ENCODE measurements at regions not wholly inside any gene's neighbourhood (a gene's known extent, or its start where the extent isn't known, plus 50 kb on each side); places are given as distances from the start of the nearest gene placed in this dataset.

DNA sequence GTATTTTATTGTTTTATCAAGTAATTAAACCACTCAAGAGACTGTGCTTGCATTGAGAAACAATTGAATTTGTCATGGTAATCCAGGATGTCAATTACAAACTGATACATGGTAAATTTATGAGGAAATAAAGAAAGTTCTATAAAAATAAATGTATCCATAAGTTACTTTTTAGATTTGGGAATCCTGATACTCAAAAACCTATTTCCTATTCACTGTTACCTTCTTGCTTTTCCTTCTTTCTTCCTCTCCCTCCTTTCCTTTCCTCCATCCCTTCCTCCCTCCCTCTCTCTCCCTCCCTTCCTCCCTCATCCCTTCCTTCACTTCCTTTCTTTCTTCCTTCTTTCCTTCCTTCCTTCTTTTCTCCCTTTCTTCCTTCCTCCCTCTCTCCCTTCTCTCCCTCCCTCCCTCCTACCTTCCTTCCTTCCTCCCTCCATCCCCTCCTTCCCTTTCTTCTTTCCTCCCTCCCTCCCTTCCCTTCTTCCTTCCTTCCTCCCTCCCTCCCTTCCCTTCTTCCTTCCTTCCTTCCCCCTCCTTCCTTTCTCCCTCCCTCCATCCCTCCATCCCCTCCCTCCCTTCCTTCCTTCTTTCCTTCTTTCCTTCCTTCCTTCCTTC is 1299.1 kb upstream of the ZEB2 start:
- Histone ChIP-seq H3K4me1 (no peaks in the 10 kb centered on the region), H3K27me3 (ENCODE audit: insufficient read depth in 3 of 3, low read length in 2 of 3) (no peaks in the 10 kb centered on the region), H3K4me3 (no peak overlapping the region), H3K9me3 (no peaks in the 10 kb centered on the region), H3K36me3 (ENCODE audit: insufficient read depth in 1 of 2, low read depth in 1 of 2) (no peaks in the 10 kb centered on the region), H3K27ac (no peak overlapping the region)
- TF ChIP-seq, protein P1, sequence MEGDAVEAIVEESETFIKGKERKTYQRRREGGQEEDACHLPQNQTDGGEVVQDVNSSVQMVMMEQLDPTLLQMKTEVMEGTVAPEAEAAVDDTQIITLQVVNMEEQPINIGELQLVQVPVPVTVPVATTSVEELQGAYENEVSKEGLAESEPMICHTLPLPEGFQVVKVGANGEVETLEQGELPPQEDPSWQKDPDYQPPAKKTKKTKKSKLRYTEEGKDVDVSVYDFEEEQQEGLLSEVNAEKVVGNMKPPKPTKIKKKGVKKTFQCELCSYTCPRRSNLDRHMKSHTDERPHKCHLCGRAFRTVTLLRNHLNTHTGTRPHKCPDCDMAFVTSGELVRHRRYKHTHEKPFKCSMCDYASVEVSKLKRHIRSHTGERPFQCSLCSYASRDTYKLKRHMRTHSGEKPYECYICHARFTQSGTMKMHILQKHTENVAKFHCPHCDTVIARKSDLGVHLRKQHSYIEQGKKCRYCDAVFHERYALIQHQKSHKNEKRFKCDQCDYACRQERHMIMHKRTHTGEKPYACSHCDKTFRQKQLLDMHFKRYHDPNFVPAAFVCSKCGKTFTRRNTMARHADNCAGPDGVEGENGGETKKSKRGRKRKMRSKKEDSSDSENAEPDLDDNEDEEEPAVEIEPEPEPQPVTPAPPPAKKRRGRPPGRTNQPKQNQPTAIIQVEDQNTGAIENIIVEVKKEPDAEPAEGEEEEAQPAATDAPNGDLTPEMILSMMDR (IDR thresholded peaks at IDR 0.05), result no peak
- DNase-seq (no peak), ATAC-seq (no peak)
- intact Hi-C loops (cut with DNase I), result no loop called here

DNA sequence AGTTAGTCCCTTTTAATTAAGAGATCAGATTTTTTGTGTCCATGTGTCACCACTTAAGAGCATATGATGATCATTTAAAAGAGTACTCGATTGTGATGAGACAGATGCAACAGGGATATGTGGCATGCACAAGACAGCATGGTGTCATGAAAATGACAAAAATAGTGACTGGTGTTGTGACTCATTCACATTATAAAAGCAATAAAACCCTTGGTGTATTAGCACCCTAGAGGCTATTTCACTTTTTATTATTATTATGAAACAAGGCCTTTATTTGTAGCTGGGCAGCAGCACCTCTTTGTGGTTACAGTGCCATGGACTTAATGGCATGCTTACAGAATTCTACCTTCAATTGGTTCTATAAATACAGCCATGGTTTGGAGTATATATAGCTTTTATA is 1296.0 kb upstream of the ZEB2 start:
- Histone ChIP-seq H3K9me3 (no peaks in the 10 kb centered on the region), H3K4me3 (no peak overlapping the region), H3K27me3 (ENCODE audit: insufficient read depth in 3 of 3, low read length in 2 of 3) (no peaks in the 10 kb centered on the region), H3K27ac (no peak overlapping the region), H3K4me1 (no peaks in the 10 kb centered on the region), H3K36me3 (ENCODE audit: insufficient read depth in 1 of 2, low read depth in 1 of 2) (no peaks in the 10 kb centered on the region)
- TF ChIP-seq, protein P1 (IDR thresholded peaks at IDR 0.05), result no peak
- intact Hi-C loops (cut with DNase I), result no loop called here
- ATAC-seq, result no peak
- no peak for DNase-seq
- 65 to 85% (median 68%) methylated on average over 1 of the region's 1 CpG for WGBS, 3 donors

DNA sequence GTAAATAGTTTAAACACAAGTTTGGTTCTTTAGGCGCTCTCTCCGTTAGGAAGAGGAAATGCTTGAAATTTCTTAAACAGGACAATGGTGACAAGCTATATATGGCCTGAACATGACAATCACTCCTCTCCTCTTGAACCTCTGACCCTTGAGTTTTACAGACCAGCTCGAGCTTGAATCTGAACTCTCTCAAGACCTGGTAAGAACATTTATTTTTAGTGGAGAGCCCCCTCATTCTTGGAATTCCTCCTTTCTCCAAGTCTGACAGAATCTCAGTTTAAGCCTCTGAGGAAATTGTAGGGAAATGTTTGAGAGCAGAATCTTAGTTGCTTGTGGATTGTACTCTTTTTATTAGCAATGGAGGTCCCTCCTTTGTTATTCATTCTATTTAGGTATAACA is 1293.6 kb upstream of the ZEB2 start:
- H3K4me1 ChIP-seq, result no peaks in the 10 kb centered on the region
- DNase-seq (no peak), ATAC-seq (no peak)
- H3K36me3 ChIP-seq (ENCODE audit: insufficient read depth in 1 of 2, low read depth in 1 of 2), result no peaks in the 10 kb centered on the region
- intact Hi-C loops (cut with DNase I), result no loop called here
- TF ChIP-seq, protein P1 (IDR thresholded peaks at IDR 0.05), result no peak
- H3K4me3 ChIP-seq, result no peak overlapping the region
- no peaks in the 10 kb centered on the region for H3K27me3 ChIP-seq (ENCODE audit: insufficient read depth in 3 of 3, low read length in 2 of 3)
- H3K9me3 ChIP-seq, result no peaks in the 10 kb centered on the region
- H3K27ac ChIP-seq, result no peak overlapping the region
- WGBS, 3 donors, result 54 to 64% (median 55%) methylated on average over 3 of the region's 3 CpGs

DNA sequence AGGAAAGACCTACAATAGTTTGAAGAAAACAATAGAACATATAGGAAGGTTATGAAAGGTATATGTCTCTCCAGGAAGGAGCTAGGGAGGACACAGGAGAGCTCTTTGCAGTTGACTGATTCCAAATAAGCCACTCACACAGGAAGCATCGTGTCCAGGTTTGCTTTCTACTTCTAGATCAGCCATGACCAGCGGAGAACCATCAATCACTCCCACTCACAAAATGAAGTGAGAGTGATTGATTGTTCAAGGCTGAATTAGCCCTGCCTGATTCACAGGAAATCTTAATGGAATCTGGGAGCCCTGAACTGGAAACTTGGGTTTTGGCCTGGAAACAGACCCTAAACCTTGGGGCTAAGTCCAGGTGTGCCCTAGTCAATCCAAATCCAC is 1292.2 kb upstream of the ZEB2 start:
- TF ChIP-seq, protein P1 (IDR thresholded peaks at IDR 0.05), result no peak
- Histone ChIP-seq H3K27ac (no peak overlapping the region), H3K27me3 (ENCODE audit: insufficient read depth in 3 of 3, low read length in 2 of 3) (no peaks in the 10 kb centered on the region), H3K9me3 (no peaks in the 10 kb centered on the region), H3K36me3 (ENCODE audit: insufficient read depth in 1 of 2, low read depth in 1 of 2) (no peaks in the 10 kb centered on the region), H3K4me3 (no peak overlapping the region), H3K4me1 (no peaks in the 10 kb centered on the region)
- no peak for ATAC-seq
- 66 to 75% (median 67%) methylated on average over 2 of the region's 2 CpGs for WGBS, 3 donors
- no peak for DNase-seq
- intact Hi-C loops (cut with DNase I), result no loop called here

Measured in psoas muscle (tissue), 7 donors.